ENCODE measurements at regions not wholly inside any gene's neighbourhood (a gene's known extent, or its start where the extent isn't known, plus 50 kb on each side); places are given as distances from the start of the nearest gene placed in this dataset.

- no peak overlapping the region for H2BK15ac ChIP-seq (ENCODE audit: low read length)
- H3K27ac ChIP-seq (ENCODE audit: low read depth, low read length): no peak overlapping the region
- H4K5ac ChIP-seq (ENCODE audit: insufficient read length, low read depth, low read length): no peak overlapping the region
- no peaks in the 10 kb centered on the region for H3K36me3 ChIP-seq (ENCODE audit: control insufficient read depth in 2 of 4, insufficient read depth in 4 of 4, low read length in 3 of 4)
- H2BK12ac ChIP-seq (ENCODE audit: low read depth, low read length): no peak overlapping the region
- DNase-seq (ENCODE audit: low read depth in 1 of 2, low spot score in 2 of 2): no peak
- no peaks in the 10 kb centered on the region for H3K79me1 ChIP-seq (ENCODE audit: low read depth, low read length)
- H2BK5ac ChIP-seq (ENCODE audit: low read depth, low read length): no peak overlapping the region
- no peaks in the 10 kb centered on the region for H4K20me1 ChIP-seq (replicated peaks in 1 of 2; ENCODE audit: control insufficient read depth in 1 of 2, insufficient read depth in 2 of 2, low read length in 2 of 2)
- H4K8ac ChIP-seq (ENCODE audit: extremely low read depth, insufficient read depth, low read length): no peak overlapping the region
- H3K79me2 ChIP-seq (ENCODE audit: control insufficient read depth in 1 of 2, insufficient read depth in 2 of 2, low read length in 2 of 2): no peaks in the 10 kb centered on the region
- H2AFZ ChIP-seq (ENCODE audit: low read length): no peak overlapping the region
- ChIA-PET CTCF (ENCODE audit: partially characterized antibody) (interaction anchor here (1.2 kb wide), 1 partner anchor 11 kb away, joined by 3 read pairs; no protein-coding TSS in a partner anchor), POLR2A (ENCODE audit: partially characterized antibody) (no interaction called here)
- H3K4me3 ChIP-seq (ENCODE audit: extremely low read depth in 1 of 4, insufficient read depth in 2 of 4, low read depth in 3 of 4, low read length in 4 of 4): no peak overlapping the region
- no peaks in the 10 kb centered on the region for H3K23me2 ChIP-seq (ENCODE audit: low read depth, low read length)
- no peak for FAIRE-seq
- WGBS, 2 experiments (ENCODE audit: extremely low coverage in 1 of 2, insufficient coverage in 1 of 2, insufficient read length in 1 of 2, insufficient replicate concordance in 2 of 2, low coverage in 1 of 2, low lambda C conversion rate in 2 of 2, missing lambda C conversion rate in 1 of 2): 89% methylated on average over 1 of the region's 1 CpG; no CpG with 5 or more reads in 1 of the 2 experiments
- H3K4ac ChIP-seq (replicated peaks; ENCODE audit: insufficient read length, low read depth, low read length): no peak overlapping the region
- no peak overlapping the region for H3K18ac ChIP-seq (ENCODE audit: extremely low read depth, low read length)
- H3K4me2 ChIP-seq (ENCODE audit: insufficient read depth in 1 of 2, low read depth in 2 of 2, low read length in 2 of 2): no peak overlapping the region
- no peak overlapping the region for H2BK20ac ChIP-seq (ENCODE audit: low read length)
- H3K4me1 ChIP-seq (replicated peaks in 1 of 4; ENCODE audit: control insufficient read depth in 3 of 4, insufficient read depth in 4 of 4, low read length in 3 of 4): no peaks in the 10 kb centered on the region
- TF ChIP-seq BRCA1 (IDR thresholded peaks at IDR 0.05; ENCODE audit: low read depth, low read length) (no peak), E2F6 (IDR thresholded peaks at IDR 0.05) (no peak), SRF (IDR thresholded peaks at IDR 0.05; ENCODE audit: low read depth, low read length) (no peak), SIN3A (conservative IDR thresholded peaks at IDR 0.05 in 1 of 2, IDR thresholded peaks at IDR 0.05 in 1 of 2; ENCODE audit: low read depth in 1 of 2, low read length in 2 of 2) (no peak), USF2 (IDR thresholded peaks at IDR 0.05; ENCODE audit: low read length) (no peak), TCF12 (IDR thresholded peaks at IDR 0.05; ENCODE audit: low read depth, low read length) (no peak), GTF2F1 (IDR thresholded peaks at IDR 0.05; ENCODE audit: borderline replicate concordance, low read depth, low read length) (no peak), HDAC6 (IDR thresholded peaks at IDR 0.05; ENCODE audit: low read depth, low read length) (no peak), BCL11A (IDR thresholded peaks at IDR 0.05; ENCODE audit: low read depth in 2 of 2, low read length in 2 of 2) (no peak), RAD21 (IDR thresholded peaks at IDR 0.05 in 1 of 2, conservative IDR thresholded peaks at IDR 0.05 in 1 of 2; ENCODE audit: low read depth in 2 of 2, low read length in 2 of 2) (no peak), TBP (IDR thresholded peaks at IDR 0.05; ENCODE audit: low read depth, low read length) (no peak)
- H3K27me3 ChIP-seq (replicated peaks in 1 of 4; ENCODE audit: control insufficient read depth in 3 of 4, extremely low read depth in 1 of 4, insufficient read depth in 3 of 4, low read length in 3 of 4): no peaks in the 10 kb centered on the region; a peak in 1 of 7 replicates
- no peak overlapping the region for H3K23ac ChIP-seq (ENCODE audit: insufficient read length)
- no peak overlapping the region for H4K91ac ChIP-seq (replicated peaks; ENCODE audit: insufficient read length, low read length)
- no peaks in the 10 kb centered on the region for H3K9me3 ChIP-seq (ENCODE audit: insufficient read depth in 2 of 2, low read depth in 1 of 2, low read length in 1 of 2)
- H3K56ac ChIP-seq (replicated peaks; ENCODE audit: insufficient read length, low read depth, low read length): no peak overlapping the region
- H2AK5ac ChIP-seq (ENCODE audit: low read depth, low read length): no peak overlapping the region
- no peak overlapping the region for H2BK120ac ChIP-seq (replicated peaks; ENCODE audit: low read depth, low read length)
- H3K9ac ChIP-seq (replicated peaks in 1 of 4; ENCODE audit: extremely low read depth in 1 of 4, low read depth in 3 of 4, low read length in 3 of 4): no peak overlapping the region
- H3K14ac ChIP-seq (ENCODE audit: insufficient read length): no peak overlapping the region
Observed at GRCh38 chr6:81373414-81373813, 379.1 kb downstream of the TENT5A start.

Data from H1 (cell line).